ENCODE measurements at regions not wholly inside any gene's neighbourhood (a gene's known extent, or its start where the extent isn't known, plus 50 kb on each side); places are given as distances from the start of the nearest gene placed in this dataset.

DNA sequence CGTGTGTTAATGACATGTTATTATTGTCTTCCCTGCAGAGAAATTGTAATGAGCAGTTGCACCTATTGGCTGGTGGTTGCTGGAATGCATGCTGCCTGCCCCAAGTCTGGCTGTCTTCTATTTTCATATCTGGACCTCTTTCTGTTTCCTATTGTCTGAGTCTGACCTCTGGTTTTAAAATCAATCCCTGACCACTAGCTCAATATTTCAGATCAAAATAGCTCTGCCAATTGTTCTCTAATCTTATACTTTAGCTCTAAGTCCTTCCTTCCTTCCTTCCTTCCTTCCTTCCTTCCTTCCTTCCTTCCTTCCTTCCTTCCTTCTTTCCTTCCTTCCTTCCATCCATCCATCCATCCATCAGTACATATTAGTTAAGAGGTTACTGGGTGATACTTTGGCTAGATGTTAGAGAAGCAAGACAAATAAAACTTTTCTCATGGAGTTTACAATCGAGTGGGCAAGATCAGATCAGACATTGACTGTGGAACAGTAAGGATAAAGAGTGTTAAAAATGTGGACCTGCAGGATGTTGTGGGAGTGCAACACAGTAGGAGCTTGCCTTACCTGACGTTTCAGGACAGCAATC lies 417.1 kb downstream of the SOCS6 start:
- TF ChIP-seq EP300 (IDR thresholded peaks at IDR 0.05; ENCODE audit: borderline replicate concordance) (no peak), TCF12 (IDR thresholded peaks at IDR 0.05; ENCODE audit: low read depth) (no peak), YY1 (IDR thresholded peaks at IDR 0.05; ENCODE audit: low read depth) (no peak), CREB1 (IDR thresholded peaks at IDR 0.05; ENCODE audit: low read depth) (no peak), FOXM1 (IDR thresholded peaks at IDR 0.05; ENCODE audit: borderline replicate concordance, low read depth) (no peak)
- TF ChIP-seq, protein P1, sequence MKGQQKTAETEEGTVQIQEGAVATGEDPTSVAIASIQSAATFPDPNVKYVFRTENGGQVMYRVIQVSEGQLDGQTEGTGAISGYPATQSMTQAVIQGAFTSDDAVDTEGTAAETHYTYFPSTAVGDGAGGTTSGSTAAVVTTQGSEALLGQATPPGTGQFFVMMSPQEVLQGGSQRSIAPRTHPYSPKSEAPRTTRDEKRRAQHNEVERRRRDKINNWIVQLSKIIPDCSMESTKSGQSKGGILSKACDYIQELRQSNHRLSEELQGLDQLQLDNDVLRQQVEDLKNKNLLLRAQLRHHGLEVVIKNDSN (IDR thresholded peaks at IDR 0.05) = no peak

DNA sequence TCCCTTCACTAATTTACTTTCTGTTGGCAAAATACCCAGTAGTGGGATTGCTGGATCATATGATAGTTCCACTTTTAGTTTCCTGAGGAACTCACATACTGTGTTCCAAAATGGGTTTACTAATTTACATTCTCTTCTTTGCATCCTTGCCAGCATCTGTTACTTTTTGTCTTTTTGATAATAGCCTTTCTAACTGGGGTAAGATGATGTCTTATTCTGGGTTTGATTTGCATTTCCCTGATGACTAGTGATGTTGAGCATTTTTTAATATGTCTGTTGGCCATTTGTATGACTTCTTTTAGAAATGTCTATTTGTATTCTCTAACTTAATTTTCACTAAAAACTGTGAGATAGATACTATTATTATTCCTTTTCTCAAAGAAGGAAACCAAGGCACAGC lies 411.7 kb downstream of the SOCS6 start:
- no peak for TF ChIP-seq FOXM1 (IDR thresholded peaks at IDR 0.05; ENCODE audit: borderline replicate concordance, low read depth)
- TF ChIP-seq CEBPB (IDR thresholded peaks at IDR 0.05) = no peak
- TF ChIP-seq, protein P2, sequence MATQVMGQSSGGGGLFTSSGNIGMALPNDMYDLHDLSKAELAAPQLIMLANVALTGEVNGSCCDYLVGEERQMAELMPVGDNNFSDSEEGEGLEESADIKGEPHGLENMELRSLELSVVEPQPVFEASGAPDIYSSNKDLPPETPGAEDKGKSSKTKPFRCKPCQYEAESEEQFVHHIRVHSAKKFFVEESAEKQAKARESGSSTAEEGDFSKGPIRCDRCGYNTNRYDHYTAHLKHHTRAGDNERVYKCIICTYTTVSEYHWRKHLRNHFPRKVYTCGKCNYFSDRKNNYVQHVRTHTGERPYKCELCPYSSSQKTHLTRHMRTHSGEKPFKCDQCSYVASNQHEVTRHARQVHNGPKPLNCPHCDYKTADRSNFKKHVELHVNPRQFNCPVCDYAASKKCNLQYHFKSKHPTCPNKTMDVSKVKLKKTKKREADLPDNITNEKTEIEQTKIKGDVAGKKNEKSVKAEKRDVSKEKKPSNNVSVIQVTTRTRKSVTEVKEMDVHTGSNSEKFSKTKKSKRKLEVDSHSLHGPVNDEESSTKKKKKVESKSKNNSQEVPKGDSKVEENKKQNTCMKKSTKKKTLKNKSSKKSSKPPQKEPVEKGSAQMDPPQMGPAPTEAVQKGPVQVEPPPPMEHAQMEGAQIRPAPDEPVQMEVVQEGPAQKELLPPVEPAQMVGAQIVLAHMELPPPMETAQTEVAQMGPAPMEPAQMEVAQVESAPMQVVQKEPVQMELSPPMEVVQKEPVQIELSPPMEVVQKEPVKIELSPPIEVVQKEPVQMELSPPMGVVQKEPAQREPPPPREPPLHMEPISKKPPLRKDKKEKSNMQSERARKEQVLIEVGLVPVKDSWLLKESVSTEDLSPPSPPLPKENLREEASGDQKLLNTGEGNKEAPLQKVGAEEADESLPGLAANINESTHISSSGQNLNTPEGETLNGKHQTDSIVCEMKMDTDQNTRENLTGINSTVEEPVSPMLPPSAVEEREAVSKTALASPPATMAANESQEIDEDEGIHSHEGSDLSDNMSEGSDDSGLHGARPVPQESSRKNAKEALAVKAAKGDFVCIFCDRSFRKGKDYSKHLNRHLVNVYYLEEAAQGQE (IDR thresholded peaks at IDR 0.05; ENCODE audit: low read depth) = no peak
- no peak for TF ChIP-seq NFIC (IDR thresholded peaks at IDR 0.05)
- TF ChIP-seq, protein P3, sequence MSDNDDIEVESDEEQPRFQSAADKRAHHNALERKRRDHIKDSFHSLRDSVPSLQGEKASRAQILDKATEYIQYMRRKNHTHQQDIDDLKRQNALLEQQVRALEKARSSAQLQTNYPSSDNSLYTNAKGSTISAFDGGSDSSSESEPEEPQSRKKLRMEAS (IDR thresholded peaks at IDR 0.05) = no peak
- TF ChIP-seq, protein P1 (IDR thresholded peaks at IDR 0.05) = no peak

DNA sequence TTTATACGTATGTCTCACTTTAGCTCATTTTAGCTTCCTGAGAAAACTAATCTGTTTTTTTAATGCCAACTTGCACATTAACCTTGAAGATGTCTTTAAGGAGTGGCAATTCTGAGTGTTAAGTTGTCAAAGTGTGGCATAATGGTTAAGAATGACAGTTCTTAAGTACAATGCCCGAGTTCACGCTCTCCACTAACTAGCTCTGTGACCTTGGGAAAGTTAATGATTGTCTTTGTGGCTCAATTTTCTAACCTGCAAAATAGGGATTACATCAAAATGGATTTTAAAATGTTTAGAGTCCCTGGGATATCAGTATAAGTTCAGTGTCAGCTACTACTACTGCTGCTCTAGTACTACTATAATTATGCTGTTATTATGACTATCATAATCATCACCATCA lies 409.7 kb downstream of the SOCS6 start:
- TF ChIP-seq YY1 (IDR thresholded peaks at IDR 0.05; ENCODE audit: low read depth) = no peak

DNA sequence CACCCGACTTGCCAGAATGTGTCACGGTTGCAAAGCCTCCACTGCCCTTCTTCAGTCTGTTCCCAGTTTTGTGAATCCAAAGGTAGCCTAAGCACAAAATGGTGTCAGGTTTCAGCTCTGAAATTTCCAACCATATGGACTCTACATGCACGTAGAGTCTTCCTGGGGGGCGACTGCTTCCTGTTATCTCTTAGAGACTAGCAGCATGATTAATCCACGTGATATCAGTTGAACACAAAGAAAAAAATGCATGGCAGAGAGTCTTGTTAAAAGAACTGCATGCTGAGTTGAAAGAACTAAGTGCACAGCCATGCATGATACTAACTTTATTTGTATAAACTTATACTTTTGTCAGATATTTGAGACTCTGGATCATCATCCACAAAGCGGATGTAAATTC lies 404.4 kb downstream of the SOCS6 start:
- no peak for TF ChIP-seq ZBTB7A (IDR thresholded peaks at IDR 0.05; ENCODE audit: low read depth)
- TF ChIP-seq, protein P3 (IDR thresholded peaks at IDR 0.05) = no peak
- no peak for TF ChIP-seq CREB1 (IDR thresholded peaks at IDR 0.05; ENCODE audit: low read depth)
- TF ChIP-seq, protein P2 (IDR thresholded peaks at IDR 0.05; ENCODE audit: low read depth) = no peak
- no peak for TF ChIP-seq EP300 (IDR thresholded peaks at IDR 0.05; ENCODE audit: borderline replicate concordance)
- no peak for TF ChIP-seq TCF12 (IDR thresholded peaks at IDR 0.05; ENCODE audit: low read depth)
- TF ChIP-seq NFIC (IDR thresholded peaks at IDR 0.05) = no peak
- TF ChIP-seq EGR1 (IDR thresholded peaks at IDR 0.05) = no peak

DNA sequence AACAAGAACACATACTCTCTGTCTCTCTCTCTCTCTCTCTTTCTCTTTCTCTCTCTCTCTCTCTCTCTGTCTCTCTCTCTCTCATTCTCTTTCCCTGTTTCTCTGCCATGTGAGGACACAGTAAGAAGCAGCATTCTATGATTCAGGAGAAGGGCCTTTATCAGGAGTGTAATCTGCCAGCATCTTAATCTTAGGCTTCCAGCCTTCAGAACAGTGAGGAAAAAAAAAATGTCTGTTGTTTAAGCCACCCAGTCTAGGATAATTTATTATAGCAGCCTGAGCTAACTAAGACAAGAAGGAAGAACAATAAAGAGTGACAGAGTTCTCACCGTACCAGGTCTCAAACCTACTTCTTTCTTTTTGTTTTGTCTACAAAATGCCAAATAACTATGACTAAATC lies 399.4 kb downstream of the SOCS6 start:
- TF ChIP-seq, protein P3 (IDR thresholded peaks at IDR 0.05) = no peak
- TF ChIP-seq EGR1 (IDR thresholded peaks at IDR 0.05) = no peak
- no peak for TF ChIP-seq FOXM1 (IDR thresholded peaks at IDR 0.05; ENCODE audit: borderline replicate concordance, low read depth)
- TF ChIP-seq TAF1 (IDR thresholded peaks at IDR 0.05; ENCODE audit: low read depth) = no peak
- no peak for TF ChIP-seq TCF12 (IDR thresholded peaks at IDR 0.05; ENCODE audit: low read depth)
- no peak for TF ChIP-seq EP300 (IDR thresholded peaks at IDR 0.05; ENCODE audit: borderline replicate concordance)
- no peak for TF ChIP-seq CEBPB (IDR thresholded peaks at IDR 0.05)
- no peak for TF ChIP-seq NFIC (IDR thresholded peaks at IDR 0.05)
- TF ChIP-seq RAD21 (IDR thresholded peaks at IDR 0.05; ENCODE audit: low read depth) = no peak
- no peak for TF ChIP-seq TEAD4 (IDR thresholded peaks at IDR 0.05)
- TF ChIP-seq, protein P1 (IDR thresholded peaks at IDR 0.05) = no peak
- TF ChIP-seq YY1 (IDR thresholded peaks at IDR 0.05; ENCODE audit: low read depth) = no peak
- no peak for TF ChIP-seq ZBTB7A (IDR thresholded peaks at IDR 0.05; ENCODE audit: low read depth)

DNA sequence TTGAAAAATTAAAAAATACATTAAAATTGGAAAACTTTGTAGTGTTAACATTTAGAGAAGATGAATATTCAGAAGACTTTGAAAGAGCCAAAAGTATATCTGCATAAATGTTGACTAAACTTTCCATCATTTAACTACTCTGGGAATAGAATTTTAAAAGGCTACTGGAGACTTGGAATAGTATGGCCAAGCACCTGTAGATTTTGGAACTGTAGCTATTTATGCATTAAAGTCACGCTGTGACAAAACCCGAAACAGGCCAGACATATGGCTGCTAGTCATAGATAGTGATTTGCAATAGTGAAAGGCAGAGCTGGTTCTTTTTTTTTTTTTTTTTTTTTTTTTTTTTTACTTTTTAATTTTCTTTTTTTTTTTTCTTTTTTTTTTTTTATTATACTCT lies 396.0 kb downstream of the SOCS6 start:
- TF ChIP-seq TAF1 (IDR thresholded peaks at IDR 0.05; ENCODE audit: low read depth) = no peak
- TF ChIP-seq, protein P3 (IDR thresholded peaks at IDR 0.05) = no peak
- no peak for TF ChIP-seq EGR1 (IDR thresholded peaks at IDR 0.05)
- TF ChIP-seq TEAD4 (IDR thresholded peaks at IDR 0.05) = no peak
- TF ChIP-seq RAD21 (IDR thresholded peaks at IDR 0.05; ENCODE audit: low read depth) = no peak
- TF ChIP-seq YY1 (IDR thresholded peaks at IDR 0.05; ENCODE audit: low read depth) = no peak
- no peak for TF ChIP-seq CREB1 (IDR thresholded peaks at IDR 0.05; ENCODE audit: low read depth)
- no peak for TF ChIP-seq CEBPB (IDR thresholded peaks at IDR 0.05)
- TF ChIP-seq TCF12 (IDR thresholded peaks at IDR 0.05; ENCODE audit: low read depth) = no peak
- no peak for TF ChIP-seq NFIC (IDR thresholded peaks at IDR 0.05)

All from Ishikawa (cell line).